GM18498 (cell line): ENCODE measurements at regions not wholly inside any gene's neighbourhood (a gene's known extent, or its start where the extent isn't known, plus 50 kb on each side); places are given as distances from the start of the nearest gene placed in this dataset.

Experiments used
- ATAC-seq: cut with Tn5 transposase; IDR thresholded peaks from one replicate; pipeline ENCODE4 v1.9.1; 2021; ENCODE audit warnings: mild to moderate bottlenecking, moderate library complexity; ENCODE audit not compliant: unreplicated experiment

GRCh38 chr6:149211046-149211571 lies 106.4 kb upstream of the TAB2 start:
- ATAC-seq = peak; percentile 71

DNA sequence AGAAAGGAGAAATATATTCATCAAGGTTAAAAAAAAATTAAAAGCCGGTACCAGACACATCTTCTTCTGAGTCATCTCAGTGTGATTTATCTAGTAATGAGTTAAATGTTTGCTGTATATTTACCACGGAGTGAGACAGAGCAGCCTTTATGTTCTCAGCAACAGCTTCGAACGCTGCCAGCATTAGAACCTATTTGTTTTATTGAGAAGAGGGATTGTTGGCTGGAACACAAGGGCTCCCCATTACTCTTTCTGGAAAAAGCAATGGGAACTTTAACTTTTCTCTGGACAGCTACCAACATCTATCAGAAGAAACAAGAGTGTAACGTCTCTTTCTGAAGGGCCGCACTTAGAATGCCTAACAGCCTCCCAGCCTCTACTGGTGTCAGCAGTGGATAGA lies 105.3 kb upstream of the TAB2 start:
- no peak for ATAC-seq

- peak; percentile 28 for ATAC-seq
Measured at GRCh38 chr6:149212892-149213801, 104.4 kb upstream of the TAB2 start.

DNA sequence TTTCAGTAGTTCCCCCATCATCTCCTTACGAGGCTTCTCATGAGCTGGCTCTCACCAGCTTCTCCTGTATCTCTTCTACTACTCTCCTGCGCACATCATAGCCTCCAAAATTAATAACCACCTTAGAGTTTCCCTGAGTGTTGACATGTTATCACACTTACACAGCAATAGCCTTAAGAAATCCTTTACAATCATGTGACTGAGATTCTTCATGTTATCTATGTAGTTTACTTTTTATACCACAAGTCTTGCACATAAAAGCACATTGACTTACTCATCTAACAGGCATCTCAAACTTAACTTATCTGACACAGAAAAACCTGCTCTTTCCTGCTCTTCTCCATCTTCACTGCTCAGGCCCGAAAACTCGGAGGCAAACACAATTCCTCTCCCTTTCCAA lies 103.7 kb upstream of the TAB2 start:
- ATAC-seq = no peak

DNA sequence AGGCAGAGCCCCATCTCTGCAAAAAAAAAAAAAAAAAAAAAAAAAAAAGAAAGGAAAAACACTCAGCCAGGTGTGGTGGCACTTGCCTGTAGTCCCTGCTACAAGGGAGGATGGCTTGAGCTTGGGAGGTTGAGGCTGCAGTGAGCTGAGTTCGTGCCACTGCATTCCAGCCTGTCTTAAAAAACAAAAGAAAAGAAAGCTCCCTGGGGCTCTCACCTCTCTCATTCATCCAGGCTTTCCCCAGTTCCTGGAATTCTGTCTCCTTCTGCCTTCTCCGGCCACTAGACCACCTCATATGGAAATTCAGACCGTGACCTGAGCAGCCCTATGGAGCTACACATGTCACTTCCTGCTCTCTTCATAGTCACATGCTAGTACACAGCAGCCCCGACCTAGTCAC lies 101.1 kb upstream of the TAB2 start:
- ATAC-seq = no peak

GRCh38 chr6:149217466-149217888 lies 100.0 kb upstream of the TAB2 start:
- peak; percentile 66 for ATAC-seq

GRCh38 chr6:149218471-149218870 lies 99.0 kb upstream of the TAB2 start:
- no peak for ATAC-seq

- ATAC-seq = no peak
Measured at GRCh38 chr6:149218915-149219314, 98.6 kb upstream of the TAB2 start.

- no peak for ATAC-seq
Measured at GRCh38 chr6:149220882-149221773, 96.4 kb upstream of the TAB2 start.

DNA sequence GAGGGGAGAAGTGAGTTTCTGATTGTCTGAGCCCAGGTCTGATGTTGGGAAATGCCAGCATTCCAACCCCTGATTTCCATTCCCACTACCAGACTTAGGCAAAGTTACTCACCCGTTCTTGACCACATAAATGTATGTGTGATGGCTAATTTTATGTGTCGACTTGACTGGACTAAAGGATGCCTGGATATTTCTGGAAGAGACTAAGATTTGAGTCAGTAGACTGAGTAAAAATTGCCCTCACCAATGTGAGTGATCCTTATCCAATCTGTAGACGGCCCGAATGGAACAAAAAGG lies 95.8 kb upstream of the TAB2 start:
- ATAC-seq = no peak

DNA sequence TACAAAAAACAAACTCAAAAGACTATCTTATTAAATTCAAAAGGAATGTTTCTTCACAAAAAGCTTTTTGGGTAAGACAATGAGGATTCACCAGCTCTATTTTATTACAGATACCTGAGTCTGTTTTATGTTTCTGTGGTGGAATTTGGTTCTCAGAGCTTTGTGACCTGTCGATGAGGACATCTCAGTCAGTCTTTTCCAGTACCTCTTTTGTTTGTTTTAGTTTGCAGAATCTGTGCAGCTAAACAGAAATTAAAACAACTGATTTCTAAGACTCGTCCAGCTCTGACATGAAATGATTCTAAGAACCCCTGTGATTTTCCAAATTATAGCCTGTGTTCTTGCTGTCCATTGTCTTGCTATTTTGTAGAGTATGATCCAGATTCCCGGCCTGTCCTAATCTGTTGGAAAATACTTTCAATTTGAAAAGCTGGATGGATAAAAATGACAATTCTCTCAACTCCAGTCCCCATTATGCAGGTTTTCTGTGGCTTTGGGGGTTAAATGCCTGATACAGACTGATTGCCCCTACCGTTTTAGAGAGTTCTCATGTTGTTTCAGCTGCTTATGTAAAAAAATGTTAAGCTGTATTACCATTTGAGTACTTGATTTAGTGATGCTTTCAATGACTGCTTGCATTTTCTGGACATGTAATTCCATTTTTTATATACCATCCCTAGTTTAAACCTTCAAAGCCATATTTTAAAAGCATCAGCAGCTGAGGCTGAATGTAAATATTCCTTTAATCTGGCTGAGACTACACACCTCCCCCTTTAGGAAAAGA lies 94.2 kb upstream of the TAB2 start:
- no peak for ATAC-seq

DNA sequence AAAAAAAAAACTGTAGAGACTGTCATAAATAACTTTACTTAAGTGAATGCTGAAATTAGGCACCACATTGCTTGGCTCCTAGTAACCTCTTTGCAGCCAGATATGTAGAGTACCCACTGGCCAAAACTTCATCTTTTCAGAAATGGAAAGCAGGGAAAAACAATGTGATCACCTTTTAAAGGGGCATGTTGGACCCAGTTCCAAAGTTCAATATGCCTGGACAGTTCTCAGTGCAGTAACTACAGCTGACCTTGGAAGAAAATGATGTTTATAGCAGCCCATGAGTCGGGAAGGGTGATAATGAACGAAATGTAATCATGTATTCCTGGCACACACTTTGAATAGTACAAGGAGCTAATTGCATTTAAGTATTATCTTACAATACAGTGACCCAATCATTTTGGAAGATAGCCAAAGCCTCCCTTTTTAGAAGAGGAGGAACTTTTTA lies 93.6 kb upstream of the TAB2 start:
- no peak for ATAC-seq

DNA sequence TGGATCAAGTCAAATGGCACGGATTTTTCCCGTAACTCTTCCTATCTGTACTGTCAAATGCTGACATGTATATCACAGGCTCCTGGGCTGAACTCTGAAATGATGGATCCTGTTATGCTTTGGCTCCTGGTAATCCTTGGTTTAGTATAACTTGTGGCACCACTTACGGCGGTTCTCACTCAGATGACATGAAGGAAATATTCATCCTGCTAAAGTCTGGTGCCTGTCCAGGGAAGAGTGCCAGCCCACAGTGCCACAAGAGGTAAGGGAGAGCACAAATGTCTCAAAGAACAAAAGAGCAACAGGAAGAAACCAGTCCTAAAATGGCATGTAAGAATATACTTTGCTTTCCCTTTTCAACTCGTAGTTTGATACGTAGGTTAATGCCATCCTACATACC lies 93.1 kb upstream of the TAB2 start:
- ATAC-seq = no peak

GRCh38 chr6:149225370-149225769 lies 92.1 kb upstream of the TAB2 start:
- no peak for ATAC-seq

DNA sequence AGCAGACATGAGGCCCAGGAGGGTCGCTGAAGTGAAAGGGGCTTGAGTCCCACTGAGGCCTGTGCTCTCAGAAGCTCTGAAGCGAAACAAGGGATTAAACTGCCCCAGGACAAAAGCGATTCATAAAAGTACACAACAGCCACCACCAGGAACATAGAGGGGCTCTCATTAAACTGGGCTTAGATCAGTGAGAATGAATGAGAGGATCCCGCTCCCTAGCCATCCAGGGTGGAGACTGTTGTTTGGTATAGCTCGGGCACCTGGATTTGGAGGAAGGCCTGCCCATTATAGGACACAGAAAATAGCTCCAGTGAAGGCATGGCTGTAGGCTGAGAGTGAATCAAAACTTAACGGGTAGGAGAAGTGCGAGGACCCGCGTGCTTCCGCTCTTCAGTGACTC lies 91.6 kb upstream of the TAB2 start:
- ATAC-seq = no peak

GRCh38 chr6:149227796-149228195 lies 89.7 kb upstream of the TAB2 start:
- ATAC-seq = no peak

- no peak for ATAC-seq
Measured at GRCh38 chr6:149228311-149228955, 89.1 kb upstream of the TAB2 start.

DNA sequence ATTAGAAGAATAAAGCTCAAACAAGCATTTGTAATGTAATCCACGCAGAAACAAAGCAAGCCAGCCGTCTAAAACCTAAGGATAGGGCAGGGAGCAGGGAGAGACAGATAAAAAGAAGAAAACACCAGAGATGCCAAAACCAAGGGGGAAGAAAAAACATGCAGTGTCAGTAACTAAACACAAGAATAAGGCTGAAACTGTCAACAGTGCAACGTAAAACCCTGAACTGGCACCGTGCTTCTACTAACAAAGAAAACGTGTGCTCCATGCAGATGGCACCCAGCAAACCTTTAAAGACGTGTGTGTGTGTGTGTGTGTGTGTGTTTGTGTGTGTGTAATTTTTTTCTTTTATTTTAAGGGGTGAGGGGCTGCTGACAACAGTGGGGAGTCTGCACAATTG lies 88.4 kb upstream of the TAB2 start:
- ATAC-seq = no peak

DNA sequence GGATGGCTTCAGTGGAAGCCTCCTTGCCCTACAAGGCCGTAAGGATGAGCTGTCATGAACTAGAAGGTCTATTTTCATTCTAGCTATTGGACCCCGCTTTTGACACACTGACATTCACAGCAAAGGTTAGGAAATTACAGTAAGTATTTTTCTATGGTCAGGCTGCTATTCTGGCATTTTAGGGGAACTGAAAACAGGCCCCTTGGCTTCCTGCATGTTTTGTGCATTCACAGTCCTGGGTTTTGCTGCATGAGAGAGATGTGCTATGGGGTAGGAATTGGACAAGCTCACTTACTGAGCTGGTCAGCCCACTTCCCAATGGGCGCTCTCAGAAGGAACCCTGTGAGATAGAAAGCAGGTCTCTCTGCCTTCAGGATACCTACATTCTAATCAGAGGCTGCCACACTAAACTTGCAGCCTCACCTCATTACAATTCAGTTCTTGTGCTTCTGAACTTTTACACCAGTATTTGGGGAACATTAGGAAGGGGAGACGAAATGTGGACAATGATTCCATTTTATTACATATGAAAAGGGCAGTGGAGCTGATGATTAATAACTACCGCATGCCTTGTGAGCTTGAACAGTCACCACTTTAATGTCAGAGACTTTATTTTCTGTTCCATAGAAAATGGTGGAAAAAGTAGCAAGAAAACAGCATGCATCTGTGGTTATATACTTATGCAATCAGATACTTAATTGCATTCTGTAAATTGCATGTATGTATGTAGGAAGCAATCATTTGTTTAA lies 86.6 kb upstream of the TAB2 start:
- no peak for ATAC-seq

GRCh38 chr6:149231778-149232177 lies 85.7 kb upstream of the TAB2 start:
- no peak for ATAC-seq
